ENCODE measurements at regions not wholly inside any gene's neighbourhood (a gene's known extent, or its start where the extent isn't known, plus 50 kb on each side); places are given as distances from the start of the nearest gene placed in this dataset.

DNA sequence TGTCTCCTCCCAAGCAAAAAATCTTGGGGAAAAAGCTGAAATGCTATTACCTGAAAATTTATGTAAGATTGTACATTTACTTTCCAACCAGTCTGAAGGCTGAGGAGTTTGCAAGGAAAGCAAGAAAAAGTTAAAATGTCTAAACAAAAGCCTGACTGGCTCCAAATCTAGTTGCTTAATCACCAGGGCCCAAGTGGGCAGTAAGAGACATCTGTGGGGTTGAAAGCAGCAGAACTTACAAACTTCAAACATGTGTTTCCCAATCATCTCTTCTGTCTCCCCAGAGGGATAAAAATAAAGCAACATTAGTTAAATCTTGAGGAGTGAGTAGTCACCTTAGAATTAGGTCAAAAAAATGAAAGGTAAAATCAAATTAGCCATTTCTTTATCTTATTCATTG lies 98.6 kb downstream of the OGFRL1 start:
- TF ChIP-seq, protein P1, sequence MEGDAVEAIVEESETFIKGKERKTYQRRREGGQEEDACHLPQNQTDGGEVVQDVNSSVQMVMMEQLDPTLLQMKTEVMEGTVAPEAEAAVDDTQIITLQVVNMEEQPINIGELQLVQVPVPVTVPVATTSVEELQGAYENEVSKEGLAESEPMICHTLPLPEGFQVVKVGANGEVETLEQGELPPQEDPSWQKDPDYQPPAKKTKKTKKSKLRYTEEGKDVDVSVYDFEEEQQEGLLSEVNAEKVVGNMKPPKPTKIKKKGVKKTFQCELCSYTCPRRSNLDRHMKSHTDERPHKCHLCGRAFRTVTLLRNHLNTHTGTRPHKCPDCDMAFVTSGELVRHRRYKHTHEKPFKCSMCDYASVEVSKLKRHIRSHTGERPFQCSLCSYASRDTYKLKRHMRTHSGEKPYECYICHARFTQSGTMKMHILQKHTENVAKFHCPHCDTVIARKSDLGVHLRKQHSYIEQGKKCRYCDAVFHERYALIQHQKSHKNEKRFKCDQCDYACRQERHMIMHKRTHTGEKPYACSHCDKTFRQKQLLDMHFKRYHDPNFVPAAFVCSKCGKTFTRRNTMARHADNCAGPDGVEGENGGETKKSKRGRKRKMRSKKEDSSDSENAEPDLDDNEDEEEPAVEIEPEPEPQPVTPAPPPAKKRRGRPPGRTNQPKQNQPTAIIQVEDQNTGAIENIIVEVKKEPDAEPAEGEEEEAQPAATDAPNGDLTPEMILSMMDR (IDR thresholded peaks at IDR 0.05): no peak
- no peak for TF ChIP-seq POLR2AphosphoS5 (IDR thresholded peaks at IDR 0.05; ENCODE audit: insufficient read depth in 1 of 2, low read depth in 1 of 2)
